IMR-90 (cell line): ENCODE measurements at regions not wholly inside any gene's neighbourhood (a gene's known extent, or its start where the extent isn't known, plus 50 kb on each side); places are given as distances from the start of the nearest gene placed in this dataset.

ENCODE experiments used
- ATAC-seq: fragments of 200-7000 bp; cut with Tn5 transposase; 2 replicates; pipeline ENCODE4 v1.9.1; 2020; ENCODE audit warnings: low read depth, mild to moderate bottlenecking, moderate library complexity
- BruUV-seq: library from RNA; stranded (reverse); fragments of 400-500 nt; replicated peaks from 2 replicates; lab custom pipeline; 2021; lab: Mats Ljungman, UMichigan
- CTCF ChIA-PET: fragments of 300-600 bp; formaldehyde crosslinking; extraction: SDS; loops from one replicate; lab custom pipeline; 2021; ENCODE audit warnings: antibody characterized with exemption; lab: Yijun Ruan, JAX
- POLR2A ChIA-PET: fragments of 300-600 bp; sonication (Branson Sonifier 250); formaldehyde crosslinking; loops from one replicate; lab custom pipeline; 2022; ENCODE audit warnings: antibody characterized with exemption; ENCODE audit not compliant: unreplicated experiment; lab: Charles Lee
- DNase-seq: peaks from one replicate; pipeline ENCODE4 v3.0.0; 2013
- H2AFZ ChIP-seq: replicated peaks from 2 replicates; pipeline ENCODE3; 2013; ENCODE audit warnings: low read length, mild to moderate bottlenecking; ENCODE audit not compliant: poor library complexity
- H2AK5ac ChIP-seq: 2 replicates; pipeline ENCODE4 v1.6.1; 2013; ENCODE audit warnings: low read depth, low read length, inconsistent platforms
- H2AK9ac ChIP-seq: replicated peaks from 2 replicates; pipeline ENCODE3; 2013; ENCODE audit warnings: mild to moderate bottlenecking, low read depth, low read length, moderate library complexity; ENCODE audit not compliant: poor library complexity
- H2BK120ac ChIP-seq: 2 replicates; pipeline ENCODE4 v1.6.1; 2013; ENCODE audit warnings: low read depth, low read length, inconsistent platforms
- H2BK15ac ChIP-seq: 3 replicates; pipeline ENCODE4 v1.6.1; 2013; ENCODE audit warnings: low read depth, low read length, inconsistent platforms
- H2BK20ac ChIP-seq: 2 replicates; pipeline ENCODE4 v1.6.1; 2013; ENCODE audit warnings: low read depth, mild to moderate bottlenecking, inconsistent platforms, low read length, moderate library complexity
- H2BK5ac ChIP-seq: 2 replicates; pipeline ENCODE4 v1.6.1; 2013; ENCODE audit warnings: mild to moderate bottlenecking, low read depth, low read length, inconsistent platforms; ENCODE audit not compliant: poor library complexity, severe bottlenecking
- H3K14ac ChIP-seq: replicated peaks from 2 replicates; pipeline ENCODE4 v1.6.1; 2013; ENCODE audit warnings: low read depth, low read length, inconsistent platforms
- H3K18ac ChIP-seq: 2 replicates; pipeline ENCODE4 v1.6.1; 2013; ENCODE audit warnings: low read depth, low read length, control low read depth
- H3K23ac ChIP-seq: 2 replicates; pipeline ENCODE4 v1.6.1; 2013; ENCODE audit warnings: low read depth, low read length, inconsistent platforms
- H3K27ac ChIP-seq: 2 replicates; pipeline ENCODE4 v1.5.1; 2013; ENCODE audit warnings: mild to moderate bottlenecking, control low read depth, low read length; ENCODE audit not compliant: insufficient read depth
- H3K27me3 ChIP-seq: 2 replicates; pipeline ENCODE4 v1.6.1; 2013; ENCODE audit warnings: low read length; ENCODE audit not compliant: control insufficient read depth, insufficient read depth
- H3K36me3 ChIP-seq: 2 replicates; pipeline ENCODE4 v1.6.1; 2013; ENCODE audit warnings: low read length, mixed read lengths; ENCODE audit not compliant: control insufficient read depth, insufficient read depth
- H3K4ac ChIP-seq: 2 replicates; pipeline ENCODE4 v1.6.1; 2013; ENCODE audit warnings: low read depth, low read length, inconsistent platforms
- H3K4me1 ChIP-seq: 2 replicates; pipeline ENCODE4 v1.6.1; 2013; ENCODE audit warnings: low read length, mixed read lengths; ENCODE audit not compliant: control insufficient read depth, insufficient read depth
- H3K4me2 ChIP-seq: 2 replicates; pipeline ENCODE4 v1.6.1; 2013; ENCODE audit warnings: low read depth, mild to moderate bottlenecking, control low read depth, low read length, moderate library complexity
- H3K4me3 ChIP-seq: 2 replicates; pipeline ENCODE4 v1.5.1; 2013; ENCODE audit warnings: low read depth, mild to moderate bottlenecking, control low read depth, low read length, moderate library complexity; ENCODE audit not compliant: insufficient read depth
- H3K56ac ChIP-seq: 2 replicates; pipeline ENCODE4 v1.6.1; 2013; ENCODE audit warnings: low read length, inconsistent platforms; ENCODE audit not compliant: insufficient read depth; ENCODE audit errors: extremely low read depth
- H3K79me1 ChIP-seq, 2 experiments: 2 replicates each; pipeline ENCODE4 v1.6.1; 2013; ENCODE audit warnings: low read length in 2 of 2, inconsistent platforms in 1 of 2, low read depth in 1 of 2
- H3K9ac ChIP-seq: 2 replicates; pipeline ENCODE4 v1.6.1; 2013; ENCODE audit warnings: low read depth, low read length, control low read depth
- H3K9me1 ChIP-seq: 2 replicates; pipeline ENCODE4 v1.6.1; 2013; ENCODE audit warnings: low read length, inconsistent platforms; ENCODE audit not compliant: insufficient read depth
- H3K9me3 ChIP-seq: 2 replicates; pipeline ENCODE4 v1.6.1; 2013; ENCODE audit warnings: low read length; ENCODE audit not compliant: control insufficient read depth, insufficient read depth
- H4K20me1 ChIP-seq: 2 replicates; pipeline ENCODE4 v1.6.1; 2013; ENCODE audit warnings: low read length, inconsistent platforms; ENCODE audit not compliant: insufficient read depth
- H4K5ac ChIP-seq: 2 replicates; pipeline ENCODE4 v1.6.1; 2013; ENCODE audit warnings: mild to moderate bottlenecking, low read depth, low read length, control low read depth
- H4K8ac ChIP-seq, 2 experiments: 2 replicates each; pipeline ENCODE4 v1.6.1; 2013; ENCODE audit warnings: low read depth in 2 of 2, low read length in 2 of 2, control low read depth in 1 of 2, inconsistent platforms in 1 of 2
- H4K91ac ChIP-seq: 2 replicates; pipeline ENCODE4 v1.6.1; 2013; ENCODE audit warnings: low read depth, low read length, inconsistent platforms; ENCODE audit not compliant: insufficient read depth
- MAZ ChIP-seq: IDR thresholded peaks from 2 replicates; pipeline ENCODE4 v1.6.1; 2012; ENCODE audit warnings: low read depth, mild to moderate bottlenecking, low read length, improper control_type of control experiment, moderate library complexity, borderline replicate concordance
- RAD21 ChIP-seq: IDR thresholded peaks from 2 replicates; pipeline ENCODE4 v1.6.1; 2012; ENCODE audit warnings: low read length, improper control_type of control experiment
- SMC3 ChIP-seq: fragments of 150-350 bp; IDR thresholded peaks from 2 replicates; pipeline ENCODE4 v1.6.1; 2016; ENCODE audit warnings: low read depth, mild to moderate bottlenecking, antibody characterized with exemption, low read length, moderate library complexity
- WGBS, 2 experiments: methylation state at CpG; one replicate each; pipeline versions ENCODE4 v1.1.5 to v1.1.7; 2013; ENCODE audit warnings: missing lambda C conversion rate in 2 of 2; ENCODE audit not compliant: insufficient read length in 1 of 2; ENCODE audit errors: extremely low coverage in 2 of 2; 5-methylcytosine and 5-hydroxymethylcytosine counted together
- dilution Hi-C: fragments of 300-500 bp; cut with HindIII; formaldehyde crosslinking; loops from one replicate; pipeline ENCODE4 v1.14.3; 2018; ENCODE audit warnings: low sequenced_read_pairs; ENCODE audit not compliant: unreplicated experiment
- in situ Hi-C: fragments of 300-500 bp; cut with MboI; formaldehyde crosslinking; loops from 3 replicates; pipeline ENCODE4 v1.14.3; 2019; ENCODE audit warnings: low sequenced_read_pairs, inconsistent platforms, mixed read lengths
- intact Hi-C: fragments of 100-400 bp; cut with micrococcal nuclease; formaldehyde crosslinking; loops from 2 replicates; pipeline ENCODE4 v1.10.0; 2022

- BruUV-seq, result no TSS peak
- H4K5ac ChIP-seq, result no peak overlapping the region
- H3K4me1 ChIP-seq, result no peaks in the 10 kb centered on the region
- no peak overlapping the region for H3K23ac ChIP-seq
- H2AK9ac ChIP-seq, result no peak overlapping the region
- H2AFZ ChIP-seq, result no peak overlapping the region
- WGBS, 2 experiments, result no CpG with 5 or more reads among the region's 3 CpGs
- in situ Hi-C loops, result no loop called here
- no peak overlapping the region for H4K91ac ChIP-seq
- ChIA-PET POLR2A (no interaction called here), CTCF (no interaction called here)
- ATAC-seq, result no peak
- dilution Hi-C loops, result no loop called here
- no peak overlapping the region for H3K18ac ChIP-seq
- H3K27ac ChIP-seq, result no peak overlapping the region
- no peak overlapping the region for H2BK120ac ChIP-seq
- no peak overlapping the region for H3K4me3 ChIP-seq
- H3K9me1 ChIP-seq, result no peaks in the 10 kb centered on the region
- intact Hi-C loops, result no loop called here
- H3K79me1 ChIP-seq, result no peaks in the 10 kb centered on the region
- H3K9me3 ChIP-seq, result no peaks in the 10 kb centered on the region
- no peak overlapping the region for H3K4me2 ChIP-seq
- no peaks in the 10 kb centered on the region for H3K27me3 ChIP-seq
- H2BK15ac ChIP-seq, result no peak overlapping the region
- H3K36me3 ChIP-seq, result no peaks in the 10 kb centered on the region
- no peak overlapping the region for H3K4ac ChIP-seq
- no peak overlapping the region for H4K8ac ChIP-seq
- TF ChIP-seq SMC3 (no peak), RAD21 (no peak), MAZ (no peak)
- no peak overlapping the region for H2BK20ac ChIP-seq
- H3K56ac ChIP-seq, result no peak overlapping the region
- H3K14ac ChIP-seq, result no peak overlapping the region
- no peak overlapping the region for H2BK5ac ChIP-seq
- no peak overlapping the region for H3K9ac ChIP-seq
- H2AK5ac ChIP-seq, result no peak overlapping the region
- H4K20me1 ChIP-seq, result no peaks in the 10 kb centered on the region
- no peak for DNase-seq
These were observed 268.0 kb upstream of the IRX3 start for GRCh38 chr16:54554581-54554980.
